DMS 273 (cell line): ENCODE measurements at regions not wholly inside any gene's neighbourhood (a gene's known extent, or its start where the extent isn't known, plus 50 kb on each side); places are given as distances from the start of the nearest gene placed in this dataset.

Source experiments
- DNase-seq: peaks from one replicate; lab custom pipeline; 2025; ENCODE audit not compliant: unreplicated experiment; lab: John Stamatoyannopoulos, UW

DNA sequence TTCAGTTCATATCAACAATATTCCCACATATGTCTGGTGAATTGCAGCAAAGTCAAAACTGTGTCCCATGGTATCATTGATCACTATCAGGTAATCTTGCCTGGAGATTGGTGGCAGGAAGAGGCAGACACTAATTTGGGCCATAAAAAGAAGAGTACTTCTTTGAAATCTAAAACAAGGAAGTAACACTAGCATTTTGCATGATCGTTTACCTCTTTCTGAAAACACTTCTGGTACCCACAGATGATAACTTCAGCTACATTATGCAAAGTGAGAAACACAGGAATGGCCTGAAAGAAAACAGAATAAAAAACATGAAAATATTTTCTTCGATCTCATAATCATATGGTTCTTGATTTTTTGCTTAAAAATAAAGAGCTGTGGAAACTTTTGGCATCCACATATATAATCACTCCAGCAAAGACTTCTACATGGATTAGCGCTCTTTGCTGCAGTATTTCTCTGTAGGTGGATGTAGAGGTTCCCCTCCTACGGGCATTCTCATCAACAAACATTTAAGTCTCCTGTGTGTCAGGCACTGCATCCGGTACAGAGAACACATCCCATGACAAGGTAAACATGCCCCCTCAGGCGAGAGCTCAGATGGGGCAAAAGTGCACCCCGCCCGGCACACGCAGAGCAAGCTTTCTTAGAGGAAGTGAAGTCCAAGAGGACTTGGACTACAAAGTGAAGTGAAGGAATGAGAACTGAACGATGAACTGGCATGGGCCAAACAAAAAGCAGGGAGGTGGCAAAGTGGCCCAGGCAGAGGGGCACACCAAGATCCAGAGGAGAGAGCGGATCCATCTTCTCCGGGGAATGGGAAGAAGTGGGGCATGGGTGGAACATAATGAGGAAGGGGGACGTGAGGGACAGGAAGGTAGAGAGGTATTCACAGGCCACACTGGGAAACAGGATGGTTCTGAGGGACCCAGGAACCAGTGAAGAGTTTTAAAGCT is 68.0 kb upstream of the RIOK3 start:
- no peak for DNase-seq

DNA sequence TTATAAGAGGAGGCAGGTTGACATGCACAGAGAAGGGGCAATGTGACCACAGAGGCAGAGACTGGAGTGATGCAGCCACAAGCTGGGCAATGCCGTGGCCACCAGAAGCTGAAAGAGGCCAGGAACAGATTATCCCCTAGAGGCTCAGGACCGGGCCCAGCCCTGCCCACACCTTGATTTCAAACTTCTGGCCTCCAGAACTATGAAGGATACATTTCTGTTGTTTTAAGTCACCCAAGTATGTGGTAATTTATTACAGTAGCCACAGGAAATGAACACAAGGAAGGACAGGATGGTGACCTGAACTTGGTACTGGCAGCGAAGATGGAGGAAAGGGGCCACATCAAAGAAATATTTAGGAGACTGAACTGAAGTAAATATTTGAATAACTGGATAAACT is 66.8 kb upstream of the RIOK3 start:
- no peak for DNase-seq

- DNase-seq: no peak
Observed at GRCh38 chr18:23387265-23387664, 65.8 kb upstream of the RIOK3 start.

DNA sequence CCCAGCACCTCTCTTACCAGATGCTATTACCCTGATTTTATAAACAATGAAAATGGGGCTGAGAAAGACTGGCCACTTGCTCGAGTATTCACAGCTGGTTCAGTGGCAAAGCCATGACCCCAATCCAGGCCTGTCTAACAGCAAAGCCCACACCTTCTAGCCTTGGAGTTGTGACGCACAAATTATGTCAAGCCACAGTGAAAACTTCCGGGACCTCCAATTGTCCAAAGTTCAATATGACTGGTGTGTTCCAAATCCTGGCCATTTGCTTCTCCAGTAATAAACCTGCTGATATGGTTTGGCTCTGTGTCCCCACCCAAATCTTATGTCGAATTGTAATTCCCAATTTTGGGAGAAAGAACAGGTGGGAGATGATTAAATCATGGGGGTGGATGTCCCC is 64.7 kb upstream of the RIOK3 start:
- DNase-seq: no peak

DNA sequence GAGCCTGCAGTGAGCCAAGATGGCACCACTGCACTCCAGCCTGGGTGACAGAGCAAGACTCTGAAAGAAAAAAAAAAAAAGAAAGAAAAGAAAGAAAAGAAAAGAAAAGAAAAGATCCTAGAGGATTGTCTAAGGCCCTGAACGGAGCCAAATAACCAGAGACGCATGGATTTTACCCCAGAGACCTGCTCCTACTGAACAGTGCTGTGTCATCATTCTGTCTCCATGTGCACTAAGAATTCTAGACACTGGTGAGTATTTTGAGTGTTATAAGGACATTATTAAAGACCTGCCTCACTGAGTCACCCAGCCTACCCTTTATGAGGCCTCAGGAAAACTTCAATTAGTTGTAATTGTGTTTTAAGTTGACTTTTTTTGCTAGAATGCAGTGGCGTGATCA is 61.9 kb upstream of the RIOK3 start:
- no peak for DNase-seq

DNA sequence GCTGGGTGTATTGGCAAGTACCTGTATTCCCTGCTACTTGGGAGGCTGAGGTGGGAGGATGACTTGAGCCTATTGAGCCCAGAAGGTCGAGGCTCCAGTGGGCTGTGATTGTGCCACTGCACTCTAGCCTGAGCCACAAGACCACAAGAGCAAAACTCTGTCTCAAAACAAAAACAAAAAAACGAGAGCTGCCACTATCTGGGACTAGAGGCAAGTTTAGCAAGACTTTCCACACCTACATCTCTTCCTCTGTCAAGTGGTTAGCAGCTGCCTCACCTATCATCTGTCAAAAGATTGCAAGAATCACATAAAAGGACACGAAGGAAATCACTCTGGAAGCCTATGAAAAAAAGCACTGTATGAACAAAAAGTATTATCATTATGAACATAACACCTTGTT is 55.2 kb upstream of the RIOK3 start:
- DNase-seq: no peak

- DNase-seq: no peak
Observed at GRCh38 chr18:23398401-23398800, 54.7 kb upstream of the RIOK3 start.

- DNase-seq: no peak
Observed at GRCh38 chr18:23399067-23399466, 54.0 kb upstream of the RIOK3 start.

GRCh38 chr18:23400918-23401317 is 52.2 kb upstream of the RIOK3 start:
- DNase-seq: no peak

DNA sequence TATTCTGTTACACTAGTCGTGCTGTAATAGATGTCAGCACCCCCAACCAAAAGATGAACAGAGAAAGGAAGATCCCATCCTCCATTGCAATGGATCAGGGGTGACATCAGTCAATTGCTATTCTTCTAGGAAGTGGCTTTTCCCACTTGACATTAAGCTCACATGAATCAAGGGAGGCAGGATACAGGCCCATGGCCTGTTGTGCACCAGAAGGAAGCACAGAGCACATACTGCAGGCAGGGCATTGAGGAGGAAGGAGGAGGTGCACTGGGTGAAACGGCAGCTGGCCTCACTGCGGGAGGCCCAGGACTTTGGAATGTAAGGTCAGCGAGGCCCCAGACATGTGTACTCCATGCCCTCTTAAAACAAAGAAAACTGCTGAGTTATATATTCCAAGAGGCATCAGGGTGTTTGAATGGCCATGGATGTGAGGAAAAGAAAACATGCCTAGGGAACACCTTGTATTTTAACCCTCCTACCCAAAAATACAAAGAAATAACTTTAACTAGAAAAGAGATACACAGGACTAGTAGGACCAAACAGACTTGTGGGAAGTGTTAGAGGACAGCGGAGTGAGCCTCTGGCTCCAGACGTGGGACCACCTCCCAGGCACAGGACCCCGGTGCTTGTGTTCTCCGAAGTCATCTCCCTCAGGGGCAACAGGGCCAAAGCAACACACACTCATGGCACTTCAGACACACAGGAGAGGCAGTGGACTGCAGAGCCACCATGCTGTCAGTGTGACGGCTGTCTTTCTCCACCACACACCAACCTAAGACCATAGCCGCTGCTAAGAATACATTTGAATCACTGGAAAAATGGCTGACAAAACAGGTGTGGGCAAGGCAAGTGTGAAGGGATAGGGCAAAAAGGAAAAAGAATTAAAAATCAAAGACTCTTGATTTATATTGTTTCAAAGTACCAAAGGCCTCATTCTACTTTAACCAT is 51.4 kb upstream of the RIOK3 start:
- DNase-seq: peak; percentile 92
